Endothelial cell of hepatic sinusoid (primary cell): ENCODE measurements at regions not wholly inside any gene's neighbourhood (a gene's known extent, or its start where the extent isn't known, plus 50 kb on each side); places are given as distances from the start of the nearest gene placed in this dataset.
"Not testable (repeated sequence)": the region's sequence is repeated elsewhere in the genome, so short reads cannot be mapped to it uniquely, and the experiment has no call there.

Experiments
- in situ Hi-C: cut with HindIII; loops from 2 replicates; pipeline ENCODE4 v1.10.0; 2017; ENCODE audit warnings: low sequenced_read_pairs

DNA sequence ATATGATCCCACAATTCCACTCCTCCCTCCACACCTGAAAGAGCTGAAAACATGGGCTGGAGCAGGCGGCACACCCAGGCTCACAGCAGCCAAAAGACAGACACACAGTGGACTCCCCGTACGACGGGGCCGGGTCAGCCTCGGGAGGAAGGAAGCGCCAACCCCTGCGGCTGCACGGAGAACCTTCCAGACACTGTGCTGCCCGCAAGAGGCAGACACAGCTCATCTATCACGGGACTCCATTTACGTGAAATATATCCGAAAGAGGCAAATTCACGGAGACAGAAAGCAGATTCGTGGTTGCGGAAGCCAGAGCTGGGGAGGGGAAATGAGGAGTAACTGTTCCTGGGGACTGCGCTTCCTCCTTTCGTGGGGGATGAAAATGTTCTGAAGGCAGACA, 165.0 kb downstream of the BRD1 start:
- in situ Hi-C loops: no loop called here

GRCh38 chr22:49660794-49661781, 166.6 kb downstream of the BRD1 start:
- in situ Hi-C loops: no loop called here

- in situ Hi-C loops: no loop called here
These were observed 167.4 kb downstream of the BRD1 start for GRCh38 chr22:49660321-49660720.

- in situ Hi-C loops: no loop called here
These were observed 167.8 kb downstream of the BRD1 start for GRCh38 chr22:49659924-49660315.

GRCh38 chr22:49659281-49659923, 168.3 kb downstream of the BRD1 start:
- in situ Hi-C loops: no loop called here

- in situ Hi-C loops: no loop called here
These were observed 168.8 kb downstream of the BRD1 start for GRCh38 chr22:49658902-49659280.

DNA sequence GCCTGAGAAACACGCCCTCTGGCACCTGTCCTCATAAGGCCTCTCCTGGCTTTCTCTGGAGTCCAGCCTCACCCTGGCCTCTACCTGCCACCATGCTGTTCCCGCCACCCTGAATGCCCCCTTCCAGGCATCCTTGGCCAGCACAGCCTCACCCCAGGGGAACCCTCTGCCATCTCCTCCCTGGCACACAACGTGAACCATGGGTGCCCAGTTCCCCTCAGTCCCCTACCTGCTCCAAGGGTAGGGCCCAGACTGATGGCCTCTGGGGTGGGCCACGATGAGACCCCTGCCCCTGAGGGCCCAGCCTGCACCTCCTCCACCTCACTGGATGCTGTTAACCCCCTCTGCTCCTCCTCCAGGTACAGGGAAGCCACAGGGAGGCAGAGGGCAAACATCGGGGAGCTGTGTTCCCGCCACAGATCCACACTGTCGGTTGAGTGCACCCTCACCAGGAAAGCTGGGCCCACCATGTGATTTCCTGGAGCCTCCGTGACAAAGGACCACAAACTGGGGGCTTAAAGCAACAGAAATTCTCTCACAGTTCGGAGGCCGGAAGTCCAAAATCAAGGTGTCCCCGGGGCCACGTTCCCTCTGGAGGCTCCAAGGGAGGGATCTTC, 169.6 kb downstream of the BRD1 start:
- in situ Hi-C loops: no loop called here

GRCh38 chr22:49657275-49657973, 170.2 kb downstream of the BRD1 start:
- in situ Hi-C loops: no loop called here

GRCh38 chr22:49656883-49657274, 170.8 kb downstream of the BRD1 start:
- in situ Hi-C loops: not testable (repeated sequence)

- in situ Hi-C loops: no loop called here
These were observed 171.3 kb downstream of the BRD1 start for GRCh38 chr22:49656291-49656851.

- in situ Hi-C loops: no loop called here
These were observed 172.4 kb downstream of the BRD1 start for GRCh38 chr22:49655168-49655812.

DNA sequence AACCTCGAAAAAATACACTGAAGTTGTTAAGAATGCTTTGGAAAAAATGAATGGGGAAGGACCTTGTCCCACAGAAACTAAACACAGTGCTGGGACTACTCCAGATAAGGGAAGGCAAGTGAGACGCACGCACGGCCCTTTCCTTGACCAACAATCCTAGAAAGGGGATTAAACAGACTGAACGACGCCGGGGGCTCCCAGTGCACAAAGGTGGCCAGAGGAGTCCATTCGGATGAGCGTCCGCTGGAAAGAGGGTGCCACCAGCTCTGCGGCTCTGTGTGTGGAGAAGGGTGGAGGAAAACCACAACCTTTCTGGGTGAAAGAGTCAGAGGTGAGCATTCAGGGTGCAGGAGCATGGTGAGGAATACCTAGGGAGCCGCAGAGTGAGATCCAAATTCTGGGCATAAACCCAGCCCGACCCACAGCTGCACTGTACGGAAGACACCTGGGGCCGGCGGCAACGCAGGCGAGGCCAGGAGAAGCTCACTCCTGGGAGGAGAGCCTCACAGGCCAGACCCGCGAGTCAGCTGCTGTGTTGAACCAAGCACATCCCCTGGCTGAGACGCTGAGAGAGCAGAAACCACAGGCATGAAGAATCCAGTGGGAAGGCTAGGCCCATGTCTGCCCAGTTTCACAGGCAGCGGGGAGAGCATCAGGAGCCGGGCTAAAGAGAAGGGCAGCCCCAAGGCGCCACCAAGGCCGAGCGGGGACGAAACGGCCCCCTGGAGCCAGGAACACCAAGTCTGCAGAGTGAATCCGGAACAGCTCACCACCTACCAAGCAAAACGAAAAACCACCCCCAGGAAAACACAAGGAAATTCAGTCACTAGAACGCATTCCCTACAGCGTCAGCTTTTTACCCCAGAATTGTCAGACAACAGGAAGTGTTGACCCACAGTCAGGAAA, 177.1 kb downstream of the BRD1 start:
- in situ Hi-C loops: no loop called here

GRCh38 chr22:49649166-49650068, 178.3 kb downstream of the BRD1 start:
- in situ Hi-C loops: no loop called here

DNA sequence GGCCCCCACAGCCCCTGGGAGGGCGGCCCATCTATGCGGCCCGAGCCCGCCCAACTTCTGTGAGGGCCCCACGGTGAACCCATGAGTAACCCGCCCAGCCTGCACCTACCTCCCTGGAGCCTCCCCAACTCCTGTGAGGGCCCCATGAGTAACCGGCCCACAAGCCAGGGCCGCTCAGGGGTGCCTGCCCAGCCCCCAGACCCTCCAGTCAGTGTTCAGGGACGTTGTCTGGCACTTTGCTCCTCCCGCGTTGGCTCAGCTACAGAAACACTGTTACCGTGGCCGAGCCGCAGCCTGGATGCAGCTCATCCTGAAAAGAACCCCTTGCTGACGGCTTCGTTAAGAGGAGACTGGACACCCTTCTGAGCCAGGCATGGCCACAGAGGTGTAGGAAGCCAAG, 179.6 kb downstream of the BRD1 start:
- in situ Hi-C loops: no loop called here

GRCh38 chr22:49647627-49648026, 180.0 kb downstream of the BRD1 start:
- in situ Hi-C loops: no loop called here

DNA sequence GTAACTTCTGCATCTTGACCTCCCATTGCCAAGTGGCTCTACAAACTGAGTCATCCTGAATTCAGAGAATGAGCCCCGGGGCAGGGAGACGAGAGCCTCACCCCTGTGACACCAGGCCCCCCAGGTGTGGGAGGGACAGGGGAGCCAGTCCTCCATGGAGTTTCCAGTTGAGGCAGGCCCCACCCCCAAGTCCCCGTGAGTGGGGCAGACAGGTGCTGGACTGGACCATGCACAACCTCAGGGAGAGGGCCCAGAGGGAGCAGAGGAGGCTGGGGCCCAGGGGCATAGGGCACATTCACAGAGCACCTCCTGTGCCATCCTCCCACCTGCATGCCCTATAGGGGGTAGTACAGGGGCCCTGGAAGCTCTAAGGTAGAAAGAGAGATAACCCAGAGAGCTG, 180.8 kb downstream of the BRD1 start:
- in situ Hi-C loops: no loop called here

GRCh38 chr22:49645791-49646550, 181.7 kb downstream of the BRD1 start:
- in situ Hi-C loops: no loop called here

- in situ Hi-C loops: no loop called here
These were observed 182.4 kb downstream of the BRD1 start for GRCh38 chr22:49645257-49645656.
